Right ventricle myocardium inferior (tissue), 1 donor: ENCODE measurements at regions not wholly inside any gene's neighbourhood (a gene's known extent, or its start where the extent isn't known, plus 50 kb on each side); places are given as distances from the start of the nearest gene placed in this dataset.

Experiments used
- ATAC-seq: fragments of 200-7000 bp; cut with Tn5 transposase; one replicate; pipeline ENCODE4 v1.9.1; 2020; ENCODE audit warnings: mild to moderate bottlenecking, moderate library complexity
- DNase-seq: peaks from one replicate; pipeline ENCODE4 v3.0.0; 2021; ENCODE audit errors: missing footprints
- intact Hi-C: fragments of 100-400 bp; cut with DNase I; formaldehyde crosslinking; loops from one replicate; pipeline ENCODE4 v1.11.0; 2022
- donor health status: DM: no; HTN: yes; CAD: no; lungs with severe emphysema.

DNA sequence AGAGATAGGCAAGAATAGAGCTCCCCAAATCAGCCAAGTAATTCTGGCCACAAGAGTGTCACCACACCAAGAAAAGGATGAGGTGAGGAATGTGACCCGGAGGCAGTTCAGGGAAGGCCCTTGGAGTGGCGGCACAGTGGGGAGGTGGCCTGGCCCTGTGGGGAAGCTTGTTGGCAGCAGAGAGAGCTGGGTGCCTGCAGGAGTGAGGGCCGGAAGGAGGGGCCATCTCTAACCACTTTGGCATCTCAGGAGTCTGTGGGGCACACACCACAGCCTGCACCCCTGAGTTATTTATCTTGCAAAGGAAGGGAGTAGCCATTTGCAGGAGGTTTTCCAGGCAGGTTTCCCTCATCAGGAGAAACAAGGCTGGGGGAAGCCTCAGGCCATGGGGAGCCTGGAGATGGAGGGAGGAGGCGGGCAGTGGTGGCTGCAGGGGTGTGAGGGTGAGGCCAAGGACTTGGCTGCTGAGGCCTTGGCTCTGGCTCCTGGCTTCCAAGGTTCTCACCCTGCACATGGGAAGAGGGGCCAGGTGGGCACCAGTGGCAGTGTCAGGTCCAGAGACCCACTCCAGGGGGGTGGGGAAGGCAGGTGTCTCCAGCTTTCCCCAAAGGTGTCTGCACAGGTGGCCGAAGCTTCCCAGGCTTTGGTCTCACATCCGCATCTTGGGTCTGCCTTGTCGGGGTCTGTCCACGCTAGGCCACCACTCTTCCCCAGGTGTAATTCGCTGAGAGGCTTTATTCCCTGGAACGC, 370.2 kb downstream of the CTTN start:
- no peak for DNase-seq
- intact Hi-C loops: no loop called here
- no peak for ATAC-seq

GRCh38 chr11:70769106-70769505, 370.8 kb downstream of the CTTN start:
- ATAC-seq (no peak), DNase-seq (no peak)
- intact Hi-C loops: no loop called here

GRCh38 chr11:70769521-70769920, 371.2 kb downstream of the CTTN start:
- ATAC-seq (no peak), DNase-seq (no peak)
- intact Hi-C loops: no loop called here

DNA sequence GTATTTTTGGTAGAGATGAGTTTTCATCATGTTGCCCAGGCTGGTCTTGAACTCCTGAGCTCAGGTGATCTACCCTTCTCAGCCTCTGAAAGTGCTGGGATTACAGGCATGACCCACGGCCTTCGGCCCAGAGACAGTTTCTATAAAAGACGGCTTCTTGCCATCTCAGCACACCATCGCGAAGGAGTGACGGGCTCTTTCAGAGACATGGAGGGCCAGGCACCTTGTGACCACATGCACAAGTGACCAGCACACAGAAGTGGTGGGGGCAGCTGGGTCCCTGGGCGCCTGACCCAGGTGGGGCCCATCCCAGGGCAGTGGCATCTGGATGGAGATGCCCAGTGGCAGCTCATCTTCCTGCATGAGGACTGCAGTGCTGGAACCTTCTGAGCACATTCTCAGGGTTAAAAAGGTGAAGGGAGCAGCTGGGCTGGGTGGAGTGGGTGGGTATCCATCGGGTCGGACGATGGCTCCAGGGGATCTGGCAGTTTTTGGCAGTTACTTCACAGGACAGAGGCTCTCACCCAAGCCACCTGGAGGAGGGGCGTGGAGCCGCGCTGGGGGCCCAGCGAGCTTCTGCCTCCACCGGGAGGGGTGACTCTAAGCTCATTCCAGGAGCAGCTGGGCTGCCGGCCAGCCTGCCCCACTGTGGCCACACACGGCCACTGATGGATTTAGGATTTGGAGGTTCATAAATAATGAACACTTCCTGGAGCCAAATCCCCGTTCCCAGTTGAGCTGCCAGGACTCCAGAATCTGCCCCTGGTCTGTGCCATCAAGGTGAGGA, 373.0 kb downstream of the CTTN start:
- intact Hi-C loops: no loop called here
- no peak for ATAC-seq

DNA sequence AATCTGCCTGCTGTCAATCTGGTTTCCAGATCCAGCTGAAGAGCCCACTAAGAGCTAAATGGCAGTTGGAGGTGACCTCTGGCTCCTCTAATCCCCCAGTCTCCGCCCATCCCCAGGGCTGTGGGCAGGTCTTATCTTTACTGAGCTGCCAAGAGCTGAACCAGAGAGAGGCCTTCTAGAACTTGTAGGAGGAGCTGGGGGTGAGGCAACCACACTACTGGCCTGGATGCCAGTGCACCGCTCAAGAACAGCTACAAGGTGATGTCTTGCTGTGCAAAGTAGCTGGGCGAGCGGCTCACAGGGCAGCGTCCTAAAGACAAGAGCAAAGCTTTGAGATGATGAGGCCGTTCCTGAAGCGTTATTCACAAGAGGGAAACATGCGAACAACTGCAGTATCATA, 374.6 kb downstream of the CTTN start:
- ATAC-seq (no peak), DNase-seq (no peak)
- intact Hi-C loops: no loop called here

More for the DNA sequence above, 373.0 kb downstream of the CTTN start:
- no peak for DNase-seq

DNA sequence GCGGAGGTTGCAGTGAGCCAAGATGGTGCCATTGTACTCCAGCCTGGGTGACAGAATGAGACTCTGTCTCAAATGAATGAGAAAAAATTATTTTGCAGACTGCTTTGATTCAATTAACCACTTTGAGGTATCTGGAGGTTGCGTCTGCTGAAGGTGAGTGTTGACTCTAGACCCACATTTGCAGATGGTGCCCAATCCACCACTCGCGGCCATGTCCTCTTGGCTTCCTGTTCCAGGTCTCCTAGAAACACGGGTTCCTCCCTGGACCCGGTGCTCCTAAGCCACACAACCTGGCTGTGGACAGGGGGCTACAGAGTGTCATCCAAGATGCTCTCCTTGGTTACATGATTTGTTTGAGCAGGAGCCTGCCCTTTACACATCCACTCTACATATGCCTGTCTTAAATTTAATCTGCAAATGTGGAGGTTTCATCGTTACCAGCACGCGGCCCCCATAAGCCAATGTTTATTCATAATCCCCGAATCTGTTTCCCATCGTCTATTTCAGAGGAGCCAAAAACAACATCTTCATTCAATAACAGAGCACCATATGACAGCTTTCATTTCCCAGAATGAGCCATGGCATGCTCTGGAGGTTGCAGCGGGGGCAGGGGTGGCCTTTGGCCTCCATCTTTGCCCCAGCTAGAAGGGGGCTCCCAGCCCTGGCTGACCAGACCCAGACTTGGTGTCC, 377.2 kb downstream of the CTTN start:
- ATAC-seq: no peak
- no peak for DNase-seq
- intact Hi-C loops: no loop called here

- DNase-seq: no peak
- no peak for ATAC-seq
- intact Hi-C loops: no loop called here
Measured at GRCh38 chr11:70776914-70777532, 378.7 kb downstream of the CTTN start.

DNA sequence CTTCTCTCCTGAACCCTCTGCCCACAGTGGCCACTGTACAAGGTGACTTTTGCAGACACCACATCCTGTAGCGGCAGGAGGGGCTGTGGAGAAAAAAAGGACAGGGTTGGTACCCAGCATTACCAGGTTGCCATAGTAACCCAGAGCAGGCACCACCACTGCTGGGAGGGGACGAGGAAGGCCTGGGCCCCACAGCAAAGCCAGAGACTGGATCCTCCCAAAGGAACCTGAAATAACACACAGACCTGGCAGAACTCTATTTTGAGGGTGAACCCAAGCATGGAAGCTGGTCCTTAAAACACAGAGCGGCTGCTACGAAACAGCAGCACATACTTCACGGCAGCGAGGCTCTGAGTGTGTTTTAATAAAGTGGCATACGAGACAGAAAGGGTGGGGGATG, 380.6 kb downstream of the CTTN start:
- intact Hi-C loops: no loop called here
- no peak for ATAC-seq

DNA sequence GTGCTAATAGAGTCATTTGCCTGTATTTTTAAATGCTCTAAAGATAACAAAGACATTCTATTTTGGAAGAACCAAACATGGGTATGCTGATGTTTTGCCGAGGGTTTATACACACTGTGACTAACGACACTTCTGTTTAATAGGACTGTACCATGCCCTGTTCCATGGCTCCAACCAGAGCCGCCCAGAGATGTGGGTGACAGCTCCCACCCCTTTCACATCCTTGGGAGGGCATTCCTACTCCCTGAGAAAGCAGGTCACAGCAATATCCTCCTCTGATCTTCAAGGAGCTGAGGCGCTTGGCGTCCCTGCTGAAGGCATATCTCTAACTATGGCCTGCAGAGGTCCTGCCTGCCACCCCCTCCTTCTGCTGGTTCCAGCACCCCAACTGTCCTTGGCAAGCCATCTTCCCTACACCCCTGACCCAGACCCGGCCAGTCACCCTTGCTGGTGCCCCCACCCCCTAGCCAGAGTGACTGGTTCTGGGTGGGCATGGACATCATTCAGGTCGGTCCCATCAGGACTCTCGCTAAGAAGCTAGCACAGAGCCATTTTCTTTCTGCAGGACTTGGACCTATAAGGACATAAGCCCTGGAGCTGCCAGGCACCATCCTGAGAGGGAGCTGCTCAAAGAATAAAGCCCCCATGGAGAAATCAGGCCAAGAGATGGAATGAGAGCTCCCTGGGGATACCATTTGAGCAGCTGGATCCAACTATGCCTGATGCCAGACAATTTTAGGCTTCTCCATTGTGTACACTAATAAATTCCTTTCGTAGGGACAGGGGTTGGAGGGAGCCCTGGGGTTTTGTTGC, 381.3 kb downstream of the CTTN start:
- intact Hi-C loops: no loop called here
- DNase-seq (no peak), ATAC-seq (no peak)

More for the DNA sequence above, 380.6 kb downstream of the CTTN start:
- DNase-seq: no peak

DNA sequence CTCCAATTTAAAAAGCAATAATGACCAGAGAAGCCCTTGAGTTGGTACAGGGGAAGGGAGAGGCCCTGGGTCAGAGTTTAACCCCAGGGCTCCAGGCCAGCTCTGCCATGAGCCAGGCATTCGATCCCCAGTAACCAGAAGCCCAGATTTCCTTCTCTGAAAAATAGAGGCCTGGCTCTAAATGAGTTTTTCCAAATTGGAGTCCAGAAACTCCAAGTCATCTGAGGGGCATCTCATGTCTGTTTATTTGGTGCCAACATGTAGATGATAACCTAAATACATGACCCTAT, 381.9 kb downstream of the CTTN start:
- ATAC-seq (no peak), DNase-seq (no peak)
- intact Hi-C loops: no loop called here

- no peak for DNase-seq
- no peak for ATAC-seq
- intact Hi-C loops: no loop called here
Measured at GRCh38 chr11:70782401-70782913, 384.1 kb downstream of the CTTN start.

GRCh38 chr11:70783356-70783755, 385.0 kb downstream of the CTTN start:
- ATAC-seq: no peak

DNA sequence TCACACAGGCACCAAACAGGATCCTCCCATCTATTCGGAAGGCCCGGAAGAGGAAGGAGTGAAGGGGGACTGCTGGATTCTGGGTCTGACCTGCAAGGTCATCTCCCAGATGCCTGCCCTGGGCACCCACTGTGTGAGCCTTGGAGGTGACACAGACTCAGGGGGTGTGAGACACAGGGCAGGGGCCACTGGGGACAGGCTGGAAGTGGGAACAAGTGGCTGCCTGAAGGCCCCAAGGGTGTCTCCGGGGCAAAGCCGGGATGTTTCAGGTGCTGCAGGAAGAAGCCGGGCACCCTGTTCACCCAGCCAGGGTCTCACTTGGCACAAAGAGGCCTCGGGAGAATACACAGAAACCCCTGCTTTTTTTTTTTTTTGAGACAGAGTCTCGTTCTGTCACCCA, 385.5 kb downstream of the CTTN start:
- no peak for ATAC-seq

More at GRCh38 chr11:70783356-70783755, 385.0 kb downstream of the CTTN start:
- intact Hi-C loops: no loop called here
- no peak for DNase-seq

GRCh38 chr11:70785372-70785771, 387.0 kb downstream of the CTTN start:
- intact Hi-C loops: no loop called here
- no peak for DNase-seq
- no peak for ATAC-seq

More for the DNA sequence above, 385.5 kb downstream of the CTTN start:
- intact Hi-C loops: no loop called here
- no peak for DNase-seq

- ATAC-seq: no peak
Measured at GRCh38 chr11:70786021-70786665, 387.8 kb downstream of the CTTN start.

DNA sequence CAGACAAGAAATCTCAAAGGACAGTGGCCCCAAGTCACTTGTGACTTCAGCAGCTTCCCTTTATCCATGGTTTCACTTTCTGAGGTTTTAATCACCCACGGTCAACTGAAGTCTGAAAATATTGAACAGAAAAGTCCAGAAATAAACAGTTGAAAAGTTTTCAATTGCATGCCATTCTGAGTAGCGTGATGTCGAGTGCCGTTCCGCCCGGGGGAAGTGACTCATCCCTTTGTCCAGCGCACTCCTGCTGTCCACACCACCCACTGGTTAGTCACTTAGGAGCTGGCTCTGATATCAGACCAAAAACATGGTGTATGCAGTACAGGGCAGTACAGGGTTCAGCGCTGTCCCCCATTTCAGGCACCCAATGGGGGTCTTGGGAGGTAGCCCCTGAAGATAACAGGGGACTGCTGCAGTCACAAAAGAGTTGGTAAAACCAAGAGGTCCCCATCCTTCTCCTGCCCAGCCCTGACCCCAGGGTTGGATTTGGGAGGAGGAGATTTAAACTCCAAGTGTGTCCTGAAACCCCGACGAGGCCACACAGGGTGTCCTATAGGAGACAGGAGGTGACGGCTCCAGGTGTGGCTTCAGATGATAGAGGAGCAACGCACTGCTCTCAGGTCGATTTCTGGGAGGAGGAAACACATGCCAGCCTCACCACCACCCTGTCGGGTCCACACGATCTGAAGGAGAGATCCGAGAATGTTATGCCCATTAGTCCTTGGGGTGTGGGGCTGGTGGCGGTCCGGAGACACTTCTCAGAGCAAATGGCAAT, 390.1 kb downstream of the CTTN start:
- DNase-seq (no peak), ATAC-seq (no peak)
- intact Hi-C loops: no loop called here

More at GRCh38 chr11:70786021-70786665, 387.8 kb downstream of the CTTN start:
- DNase-seq: no peak
- intact Hi-C loops: no loop called here

DNA sequence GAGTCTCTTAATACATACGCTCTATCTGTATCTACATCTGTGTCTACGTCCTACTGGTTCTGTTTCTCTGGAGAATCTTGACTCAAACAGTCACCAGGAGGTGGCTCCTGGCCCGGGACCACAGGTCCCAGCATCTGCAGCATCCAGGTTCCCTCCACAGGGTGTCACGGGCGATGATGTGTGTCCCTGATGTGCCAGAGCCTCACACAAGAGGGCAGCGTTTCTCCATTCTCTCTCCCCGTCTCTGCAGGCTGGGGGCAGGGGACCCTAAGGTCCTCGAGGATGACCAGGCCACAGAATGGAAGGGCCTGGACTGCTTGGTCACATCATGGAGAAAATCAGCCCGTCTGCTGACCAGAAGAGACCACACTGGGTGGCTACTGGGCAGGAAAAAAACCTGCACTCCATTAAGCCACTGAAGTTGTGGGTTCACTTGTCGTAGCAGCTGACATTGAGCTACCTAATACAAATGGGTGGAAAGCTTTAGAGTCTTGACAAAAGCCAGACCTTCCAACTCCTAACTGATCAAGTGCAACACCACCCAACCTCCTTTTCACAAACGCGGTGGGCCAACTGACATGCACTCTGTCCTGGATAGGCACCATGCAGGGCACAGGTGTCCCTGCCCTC, 392.5 kb downstream of the CTTN start:
- no peak for ATAC-seq
- intact Hi-C loops: no loop called here

More for the DNA sequence above, 392.5 kb downstream of the CTTN start:
- DNase-seq: no peak
